Stomach (tissue), 4 donors: ENCODE measurements at regions not wholly inside any gene's neighbourhood (a gene's known extent, or its start where the extent isn't known, plus 50 kb on each side); places are given as distances from the start of the nearest gene placed in this dataset.

Experiments
- CTCF ChIP-seq, 7 experiments: fragments of 450-650 bp in 4 of 7; fragments of 200-600 bp in 3 of 7; sonication (generic) in 3 of 7; IDR thresholded peaks; one replicate each; pipeline ENCODE4 v1.5.1; 2016 to 2019; ENCODE audit warnings: antibody characterized with exemption in 7 of 7, control low read depth in 2 of 7, mild to moderate bottlenecking in 1 of 7
- POLR2A ChIP-seq, 4 donors: fragments of 450-650 bp; IDR thresholded peaks; one replicate each; pipeline ENCODE4 v1.6.1; 2016; ENCODE audit warnings: antibody characterized with exemption in 4 of 4, control low read depth in 2 of 4, mild to moderate bottlenecking in 1 of 4, moderate library complexity in 1 of 4

- no peak for TF ChIP-seq CTCF (IDR thresholded peaks at IDR 0.05)
- TF ChIP-seq POLR2A (IDR thresholded peaks at IDR 0.05): no peak
These were observed 142.4 kb downstream of the CRYBB2 start for GRCh38 chr22:25361899-25362214.
